ENCODE measurements at regions not wholly inside any gene's neighbourhood (a gene's known extent, or its start where the extent isn't known, plus 50 kb on each side); places are given as distances from the start of the nearest gene placed in this dataset.

DNA sequence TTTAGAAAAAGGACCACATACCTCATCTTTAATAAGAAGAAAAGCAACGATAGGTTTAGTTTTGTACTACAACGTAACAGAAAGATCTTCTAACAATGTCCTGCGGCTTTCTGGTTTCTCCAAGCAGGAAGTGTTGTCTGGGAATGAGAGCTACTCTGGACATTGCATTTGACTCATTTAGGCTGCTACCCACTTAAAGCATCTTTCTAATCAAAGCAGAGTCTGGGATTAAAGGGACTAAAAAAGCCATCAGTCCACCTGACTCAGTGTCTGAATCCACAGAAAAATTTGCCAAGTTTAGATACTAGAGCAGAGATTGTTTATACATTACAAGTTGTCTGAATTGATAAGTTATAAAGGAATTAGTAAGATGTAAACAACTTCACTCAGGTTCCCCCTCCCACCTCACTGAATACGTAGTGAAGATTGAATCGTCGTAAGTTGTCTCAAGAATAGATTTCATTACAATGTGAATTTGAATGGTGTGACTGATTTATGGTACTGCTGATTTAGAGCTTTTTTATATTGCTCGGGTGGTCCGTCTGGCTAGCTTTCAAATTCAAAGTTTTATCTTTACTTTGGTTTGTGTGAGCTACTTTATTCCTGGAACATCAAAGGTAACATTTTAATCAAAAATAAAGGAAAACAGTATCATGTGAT is 70.2 kb upstream of the SMIM21 start:
- no TSS peak for BruUV-seq (replicated peaks)
- Histone ChIP-seq H3K36me3 (ENCODE audit: control insufficient read depth, insufficient read depth, low read length) (no peaks in the 10 kb centered on the region), H2AFZ (ENCODE audit: low read depth, low read length) (no peak overlapping the region), H3K9ac (ENCODE audit: insufficient read depth in 1 of 2, low read depth in 2 of 2, low read length in 2 of 2) (no peak overlapping the region), H3K4me1 (replicated peaks in 1 of 2; ENCODE audit: control insufficient read depth in 2 of 2, insufficient read depth in 2 of 2, low read length in 2 of 2) (no peaks in the 10 kb centered on the region), H3K27me3 (ENCODE audit: control insufficient read depth in 2 of 2, insufficient read depth in 2 of 2, low read length in 2 of 2) (no peaks in the 10 kb centered on the region), H4K20me1 (replicated peaks; ENCODE audit: control insufficient read depth, insufficient read depth, low read length) (no peaks in the 10 kb centered on the region), H3K79me2 (ENCODE audit: control insufficient read depth, insufficient read depth, low read length) (no peaks in the 10 kb centered on the region), H3K9me3 (replicated peaks; ENCODE audit: control insufficient read depth, insufficient read depth, low read depth, low read length) (no peaks in the 10 kb centered on the region), H3K9me1 (ENCODE audit: control insufficient read depth, insufficient read depth, low read length) (no peaks in the 10 kb centered on the region), H3K27ac (ENCODE audit: extremely low read depth, low read depth, low read length) (no peak overlapping the region), H3K4me2 (ENCODE audit: insufficient read depth, low read length) (no peak overlapping the region), H3K4me3 (no peak overlapping the region)
- ATAC-seq (no peak), DNase-seq (ENCODE audit: extremely low read depth in 1 of 4, low spot score in 3 of 4) (no peak), FAIRE-seq (no peak)
- CTCF ChIA-PET (ENCODE audit: low intra/inter-chr PET ratio), result no interaction called here
- POLR2A ChIA-PET, result no interaction called here
- 1% methylated on average over 7 of the region's 8 CpGs for WGBS (ENCODE audit: insufficient coverage, low coverage, missing lambda C conversion rate)
- intact Hi-C loops (cut with micrococcal nuclease), result no loop called here
- in situ Hi-C loops (cut with MboI), result loop anchor here (25.0 kb wide), 1 partner anchor 835 kb away; no protein-coding TSS in a partner anchor
- TF ChIP-seq CSDE1 (IDR thresholded peaks at IDR 0.05) (no peak), RB1 (IDR thresholded peaks at IDR 0.05; ENCODE audit: low read depth) (no peak), ZZZ3 (IDR thresholded peaks at IDR 0.05) (no peak), PHF21A (IDR thresholded peaks at IDR 0.05; ENCODE audit: borderline replicate concordance, low read depth) (no peak), XRCC4 (IDR thresholded peaks at IDR 0.05; ENCODE audit: extremely low read depth, insufficient read depth, insufficient read length) (no peak), ZBTB40 (IDR thresholded peaks at IDR 0.05) (no peak), ZBTB40 (CRISPR knock-in tag; IDR thresholded peaks at IDR 0.05) (no peak)
- TF ChIP-seq, protein P1, sequence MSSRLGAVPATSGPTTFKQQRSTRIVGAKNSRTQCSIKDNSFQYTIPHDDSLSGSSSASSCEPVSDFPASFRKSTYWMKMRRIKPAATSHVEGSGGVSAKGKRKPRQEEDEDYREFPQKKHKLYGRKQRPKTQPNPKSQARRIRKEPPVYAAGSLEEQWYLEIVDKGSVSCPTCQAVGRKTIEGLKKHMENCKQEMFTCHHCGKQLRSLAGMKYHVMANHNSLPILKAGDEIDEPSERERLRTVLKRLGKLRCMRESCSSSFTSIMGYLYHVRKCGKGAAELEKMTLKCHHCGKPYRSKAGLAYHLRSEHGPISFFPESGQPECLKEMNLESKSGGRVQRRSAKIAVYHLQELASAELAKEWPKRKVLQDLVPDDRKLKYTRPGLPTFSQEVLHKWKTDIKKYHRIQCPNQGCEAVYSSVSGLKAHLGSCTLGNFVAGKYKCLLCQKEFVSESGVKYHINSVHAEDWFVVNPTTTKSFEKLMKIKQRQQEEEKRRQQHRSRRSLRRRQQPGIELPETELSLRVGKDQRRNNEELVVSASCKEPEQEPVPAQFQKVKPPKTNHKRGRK (tag; IDR thresholded peaks at IDR 0.05), result no peak
- TF ChIP-seq, protein P2, sequence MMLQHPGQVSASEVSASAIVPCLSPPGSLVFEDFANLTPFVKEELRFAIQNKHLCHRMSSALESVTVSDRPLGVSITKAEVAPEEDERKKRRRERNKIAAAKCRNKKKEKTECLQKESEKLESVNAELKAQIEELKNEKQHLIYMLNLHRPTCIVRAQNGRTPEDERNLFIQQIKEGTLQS (IDR thresholded peaks at IDR 0.05), result no peak
- TF ChIP-seq, protein P2 (CRISPR knock-in tag; conservative IDR thresholded peaks at IDR 0.05), result no peak

Data from K562 (cell line).